NCI-H2081 (cell line): ENCODE measurements at regions not wholly inside any gene's neighbourhood (a gene's known extent, or its start where the extent isn't known, plus 50 kb on each side); places are given as distances from the start of the nearest gene placed in this dataset.

Experiments
- DNase-seq, 2 experiments: peaks; one replicate each; lab custom pipeline; 2025; lab: John Stamatoyannopoulos, UW

- DNase-seq: peak in 1 of 2 experiments; percentile 18
Observed at GRCh38 chr13:34247596-34247995, 429.6 kb downstream of the RFC3 start.

DNA sequence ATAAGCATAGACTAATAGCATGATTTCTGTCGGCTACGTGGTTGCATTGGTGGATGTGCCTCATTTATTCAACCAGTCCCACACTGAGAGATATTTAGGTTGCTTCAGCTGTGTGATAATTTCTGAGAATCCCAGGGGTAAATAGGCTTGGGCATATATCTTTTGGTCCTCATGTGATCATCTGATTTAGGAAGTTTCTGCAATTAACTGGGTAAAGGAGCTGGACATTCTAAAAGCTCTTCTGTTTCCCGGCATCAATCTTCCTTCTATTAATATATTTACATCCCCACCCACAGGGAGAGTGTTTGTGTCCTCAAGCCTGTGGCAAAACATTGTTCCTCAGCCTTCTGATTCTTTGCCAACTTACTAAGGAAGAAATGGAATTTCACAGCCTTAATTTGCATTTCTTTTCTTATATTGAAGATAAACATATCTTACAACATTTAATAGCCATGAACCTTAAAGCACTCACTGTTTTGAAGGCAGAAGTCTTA is 431.6 kb downstream of the RFC3 start:
- DNase-seq: no peak

DNA sequence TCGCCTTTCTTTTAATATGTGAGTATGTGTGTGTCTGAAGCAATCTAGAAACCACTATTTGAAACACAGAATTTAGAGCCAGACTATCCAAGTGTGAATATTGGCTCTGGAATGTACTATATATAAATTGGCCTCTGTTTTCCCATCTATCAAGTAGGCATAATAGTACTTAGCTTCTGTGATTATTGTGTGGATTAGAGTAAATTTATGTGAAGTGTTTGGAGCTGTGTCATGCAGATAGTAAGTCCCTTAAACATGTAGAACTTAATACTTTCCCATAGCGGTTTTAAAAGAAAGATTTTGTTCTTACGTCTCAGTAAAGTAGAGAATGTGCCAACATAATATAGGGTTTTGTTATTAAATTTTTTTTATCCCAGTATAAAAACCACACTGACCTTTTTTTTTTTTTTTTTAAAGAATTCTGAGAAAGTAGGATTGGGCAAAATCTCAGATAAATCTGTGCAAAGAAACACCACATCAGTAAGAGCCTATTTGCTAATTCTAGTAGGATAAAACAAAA is 432.3 kb downstream of the RFC3 start:
- DNase-seq: no peak

DNA sequence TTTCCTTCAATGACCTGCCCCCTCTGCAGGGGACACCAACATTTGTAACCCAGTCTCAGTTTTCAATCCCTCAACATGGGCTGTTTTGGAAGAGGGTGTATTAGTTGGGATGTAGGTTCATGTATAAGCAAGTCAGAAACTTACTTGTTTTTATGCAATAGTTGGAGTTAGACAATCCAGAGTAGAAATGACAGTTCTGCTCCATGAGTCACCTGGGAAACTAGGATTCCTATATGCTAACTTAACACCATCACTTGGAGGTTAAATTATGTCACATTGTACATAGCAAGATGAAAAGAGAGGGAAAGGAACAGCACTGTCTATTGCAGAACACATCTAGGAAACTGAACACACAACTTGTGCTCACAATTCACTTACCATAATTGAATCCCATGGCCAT is 436.4 kb downstream of the RFC3 start:
- DNase-seq: no peak

DNA sequence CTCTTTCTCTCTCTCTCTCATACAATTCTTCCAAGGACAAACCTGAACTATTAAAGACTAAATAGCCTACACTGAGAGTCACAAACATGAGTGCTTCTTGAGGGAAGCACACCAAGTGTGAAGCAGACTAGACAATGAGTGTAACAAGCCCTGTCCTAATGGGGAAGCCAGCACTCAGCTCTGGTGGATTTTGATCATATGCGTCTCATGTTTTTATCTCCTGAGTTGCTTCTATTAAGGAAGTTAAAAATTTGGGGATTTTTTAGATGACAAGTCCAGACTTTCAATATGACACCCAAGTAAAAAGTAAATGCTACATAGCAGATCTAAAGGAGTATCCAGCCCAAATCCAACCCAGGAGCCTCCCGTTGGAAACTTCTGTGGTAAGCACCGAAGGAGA is 437.8 kb downstream of the RFC3 start:
- DNase-seq: no peak

DNA sequence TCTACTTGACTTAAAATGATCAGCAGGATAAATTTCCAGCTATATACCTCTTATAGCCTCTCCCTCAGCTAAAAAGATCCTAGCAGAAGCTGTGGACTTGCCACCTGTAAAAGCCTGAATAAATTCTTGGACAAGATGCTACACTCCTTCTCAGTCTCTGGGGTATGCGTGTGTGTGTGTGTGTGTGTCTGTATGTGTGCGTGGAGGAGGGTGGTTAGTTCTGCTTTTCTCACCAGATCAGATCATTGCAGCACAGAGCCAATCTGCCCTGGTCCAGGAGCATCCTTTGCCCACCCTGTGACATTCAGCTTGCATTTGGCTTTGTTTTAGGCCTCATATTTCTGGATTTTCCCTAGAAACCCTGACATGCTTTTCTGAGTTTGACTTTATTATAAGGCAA is 438.3 kb downstream of the RFC3 start:
- DNase-seq: no peak

GRCh38 chr13:34257966-34258365 is 440.0 kb downstream of the RFC3 start:
- DNase-seq: no peak

- DNase-seq: no peak
Observed at GRCh38 chr13:34258646-34259386, 440.9 kb downstream of the RFC3 start.

DNA sequence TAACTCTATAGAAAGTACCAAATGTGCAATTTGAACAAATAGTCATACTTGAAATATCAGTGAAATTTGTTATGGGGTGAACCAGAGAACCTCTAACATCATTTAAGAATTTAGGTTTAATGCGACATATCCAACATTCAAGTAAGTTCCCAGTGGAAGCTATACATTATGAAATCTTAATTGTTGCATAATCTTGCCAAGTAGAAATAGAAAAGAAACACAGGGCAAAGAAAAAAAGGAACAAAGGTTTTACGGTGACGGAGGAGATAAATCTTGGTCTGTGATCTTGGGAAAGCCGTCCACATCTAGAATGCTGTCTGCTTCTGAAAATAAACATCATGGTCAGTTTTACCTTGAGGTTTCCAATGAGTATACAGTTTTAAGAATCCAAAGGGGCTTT is 445.7 kb downstream of the RFC3 start:
- no peak for DNase-seq

DNA sequence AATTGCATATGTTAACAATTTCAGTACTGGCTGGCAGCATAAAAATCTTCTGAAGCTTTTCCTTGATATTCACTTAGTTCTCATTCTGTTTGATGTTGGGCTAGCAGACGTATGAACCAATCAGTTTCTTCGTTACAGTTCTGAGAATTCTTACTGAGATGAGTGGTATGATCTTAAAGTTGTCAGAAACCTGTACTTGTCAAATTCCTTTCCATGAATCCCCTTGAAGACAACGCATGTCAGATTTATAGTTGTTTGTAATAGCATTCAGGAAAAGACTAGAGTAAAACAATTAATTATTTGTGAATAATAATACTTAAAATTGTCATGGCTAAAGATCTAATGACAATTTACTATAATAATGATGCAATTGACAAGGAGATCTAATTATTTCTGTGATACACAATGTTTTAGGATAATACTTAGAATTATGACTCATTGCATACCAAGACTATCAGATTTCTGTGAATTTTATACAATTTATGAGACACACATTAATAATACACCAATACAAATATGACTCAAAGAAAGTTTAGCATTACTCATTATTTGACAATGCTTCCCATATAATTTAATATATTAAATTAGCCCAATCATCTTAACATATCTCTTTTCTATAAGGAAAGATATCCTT is 447.2 kb downstream of the RFC3 start:
- no peak for DNase-seq

DNA sequence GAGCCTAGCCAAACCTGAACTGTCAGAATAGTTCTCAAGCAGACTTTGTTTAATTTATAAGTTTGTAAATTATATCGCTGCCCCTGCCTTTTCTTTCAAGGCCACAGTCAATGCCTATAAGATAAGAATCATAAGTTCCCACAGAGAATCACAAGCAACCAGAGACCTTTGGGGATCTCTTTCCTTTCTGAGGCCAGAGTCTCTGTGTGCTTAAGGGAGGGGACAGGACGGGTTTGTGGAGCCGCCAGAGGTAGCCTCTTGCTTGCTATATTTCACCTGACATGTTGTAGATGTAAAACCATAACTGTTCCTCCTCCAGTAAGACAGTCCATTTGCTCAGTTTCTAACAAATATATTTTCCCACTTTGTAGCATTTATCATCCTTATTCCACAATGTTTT is 458.8 kb downstream of the RFC3 start:
- DNase-seq: no peak

DNA sequence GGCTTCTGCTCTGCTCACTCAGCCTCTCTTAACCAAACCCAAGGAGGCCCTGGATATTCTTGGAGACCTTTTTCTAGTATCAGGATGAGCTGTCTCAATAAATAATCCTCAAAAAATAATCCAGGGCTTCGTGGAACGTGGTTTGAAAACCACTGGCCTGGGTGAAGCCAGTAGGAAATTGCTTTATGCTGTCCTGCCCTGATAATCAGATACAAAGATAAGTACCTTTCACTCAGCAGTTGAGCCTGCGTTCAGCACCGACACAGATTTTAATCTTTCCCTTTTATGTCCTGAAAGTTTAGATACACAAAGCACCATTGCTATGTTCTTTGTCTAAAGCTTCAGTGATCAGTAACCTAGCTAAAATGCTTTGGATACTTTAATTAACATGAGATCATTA is 460.0 kb downstream of the RFC3 start:
- DNase-seq: no peak

GRCh38 chr13:34278780-34279179 is 460.8 kb downstream of the RFC3 start:
- DNase-seq: no peak

DNA sequence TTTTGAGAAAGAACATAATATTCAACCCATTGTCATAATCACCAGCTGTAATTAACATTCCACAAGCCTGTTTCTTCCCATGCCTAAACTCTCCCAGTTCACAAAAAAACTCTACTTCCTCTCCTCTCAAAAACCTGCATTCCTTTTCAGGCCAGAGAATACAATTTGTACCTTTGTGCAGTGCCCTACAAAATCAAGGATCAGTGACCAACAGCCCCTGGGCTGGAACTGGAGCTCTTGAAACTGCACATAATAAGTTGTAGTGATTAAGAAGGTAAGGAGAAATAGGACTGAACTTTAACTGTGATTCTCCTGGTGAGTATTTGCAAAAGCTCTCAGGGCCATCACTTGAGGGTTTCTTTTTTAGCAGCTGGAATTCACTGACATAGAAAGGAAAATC is 472.7 kb downstream of the RFC3 start:
- no peak for DNase-seq

GRCh38 chr13:34294483-34295129 is 476.7 kb downstream of the RFC3 start:
- DNase-seq: no peak

DNA sequence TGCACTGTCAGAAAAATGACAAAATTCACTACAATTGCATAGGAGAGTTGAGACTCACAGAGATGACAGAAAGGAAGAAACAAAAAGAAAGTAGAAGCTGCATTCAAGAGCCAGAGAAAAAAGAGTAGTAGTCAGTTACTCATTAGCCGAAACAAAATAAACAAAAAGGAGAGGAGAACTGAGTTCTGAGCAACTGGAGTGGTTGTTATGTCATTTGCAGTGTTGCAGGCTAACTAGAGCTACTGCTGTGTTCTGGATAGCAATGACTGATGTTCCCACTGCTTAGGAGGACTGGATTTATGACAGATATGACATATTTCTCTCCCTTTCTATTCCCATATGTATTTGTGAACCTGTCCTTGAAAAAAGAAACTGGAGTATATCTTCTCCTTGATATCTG is 482.6 kb downstream of the RFC3 start:
- no peak for DNase-seq

- no peak for DNase-seq
Observed at GRCh38 chr13:34302596-34302995, 484.6 kb downstream of the RFC3 start.

DNA sequence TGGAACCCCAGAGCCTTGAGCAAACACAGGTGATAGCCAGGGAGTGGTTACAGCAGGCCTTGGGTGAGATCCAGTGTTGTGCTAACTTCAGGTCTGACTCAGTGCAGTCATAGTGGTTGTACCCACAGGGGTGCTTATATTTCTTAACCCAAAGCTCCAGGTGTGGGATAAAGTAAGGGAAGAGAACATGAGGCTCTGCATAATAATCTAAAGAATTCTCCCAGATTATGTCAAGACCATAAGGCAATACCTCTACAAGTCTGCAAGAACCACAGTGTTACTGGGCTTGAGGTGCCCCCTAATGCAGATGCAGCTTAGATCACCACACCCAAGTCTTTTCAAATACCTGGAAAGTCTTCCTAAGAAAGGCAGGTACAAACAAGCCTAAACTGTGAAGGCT is 485.4 kb downstream of the RFC3 start:
- DNase-seq: no peak

DNA sequence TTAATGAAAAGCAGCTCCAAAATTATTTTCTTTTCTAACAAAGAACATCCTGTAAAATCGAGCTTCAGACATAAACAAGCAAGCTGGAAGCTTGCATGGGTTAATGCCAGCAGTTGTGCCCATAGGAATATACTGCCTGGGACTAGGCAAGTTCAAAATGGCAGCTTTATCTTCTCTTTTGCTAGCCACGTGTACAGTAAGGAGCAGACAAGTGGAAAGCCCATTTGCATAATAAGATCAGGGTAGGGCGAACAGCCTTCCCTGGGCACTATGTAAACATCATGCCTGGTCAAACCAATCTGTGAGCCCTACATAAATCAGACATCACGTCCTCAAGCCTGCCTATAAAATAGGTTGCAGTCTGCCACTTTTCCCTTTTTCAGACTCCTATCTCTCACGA is 489.7 kb downstream of the RFC3 start:
- no peak for DNase-seq

GRCh38 chr13:34308725-34309124 is 490.8 kb downstream of the RFC3 start:
- no peak for DNase-seq

- no peak for DNase-seq
Observed at GRCh38 chr13:34310539-34310938, 492.6 kb downstream of the RFC3 start.

DNA sequence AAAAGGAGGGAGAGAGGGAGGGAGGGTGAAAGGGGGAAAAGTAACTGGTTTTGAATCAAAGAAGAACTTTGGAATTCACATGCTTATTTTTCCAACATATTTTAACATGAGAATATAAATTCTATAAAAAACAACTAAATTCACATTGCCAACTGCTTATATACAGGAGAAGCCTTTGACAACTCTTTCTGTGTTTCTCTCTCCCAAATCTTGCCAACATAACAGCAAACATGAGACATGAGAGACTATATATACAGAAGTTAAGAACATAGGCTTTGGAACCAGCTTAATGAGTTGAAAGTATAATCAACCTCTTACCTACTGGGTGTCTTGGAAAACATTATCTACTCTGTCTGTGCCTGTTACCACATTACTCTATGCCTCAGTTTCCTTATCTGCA is 493.3 kb downstream of the RFC3 start:
- no peak for DNase-seq

DNA sequence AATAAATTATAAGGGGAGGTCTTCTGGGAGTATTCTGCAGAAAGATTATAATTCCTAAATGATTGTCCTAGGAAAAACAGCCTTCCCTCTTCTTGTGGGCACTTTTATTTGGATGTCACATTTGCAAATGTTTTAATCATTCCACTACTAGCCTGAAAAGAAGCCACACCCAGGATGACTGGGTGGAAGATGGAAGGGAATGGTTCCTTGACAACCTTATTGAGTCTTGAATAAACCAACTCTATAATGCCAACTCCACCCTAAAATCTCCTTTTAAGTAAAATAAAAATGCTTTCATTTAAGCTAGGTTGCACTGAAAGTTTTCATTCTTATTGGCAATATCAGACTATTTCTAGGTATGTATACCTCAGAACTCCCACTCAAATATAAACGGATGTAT is 494.6 kb downstream of the RFC3 start:
- no peak for DNase-seq
